MM.1S (cell line): ENCODE measurements at regions not wholly inside any gene's neighbourhood (a gene's known extent, or its start where the extent isn't known, plus 50 kb on each side); places are given as distances from the start of the nearest gene placed in this dataset.
"Not testable (repeated sequence)": the region's sequence is repeated elsewhere in the genome, so short reads cannot be mapped to it uniquely, and the experiment has no call there.

Source experiments
- DNase-seq: peaks from one replicate; pipeline ENCODE4 v3.0.0-alpha.2; 2015
- H2AFZ ChIP-seq: fragments of 300-600 bp; sonication (generic); 2 replicates; pipeline ENCODE4 v1.6.0; 2016; ENCODE audit warnings: antibody characterized with exemption, low read length
- H3F3A ChIP-seq: fragments of 300-600 bp; sonication (generic); 2 replicates; pipeline ENCODE4 v1.6.1; 2016; ENCODE audit warnings: mild to moderate bottlenecking, antibody characterized with exemption, low read length, moderate library complexity, mixed read lengths; ENCODE audit not compliant: insufficient read depth
- H3K27ac ChIP-seq: fragments of 300-600 bp; sonication (generic); 2 replicates; pipeline ENCODE4 v1.5.1; 2016; ENCODE audit warnings: mild to moderate bottlenecking, low read length
- H3K27me3 ChIP-seq: fragments of 300-600 bp; sonication (generic); replicated peaks from 2 replicates; pipeline ENCODE4 v1.6.0; 2016; ENCODE audit warnings: low read length; ENCODE audit not compliant: insufficient read depth
- H3K36me3 ChIP-seq: fragments of 300-600 bp; sonication (generic); replicated peaks from 2 replicates; pipeline ENCODE4 v1.6.1; 2016; ENCODE audit warnings: mild to moderate bottlenecking, low read length, mixed read lengths; ENCODE audit not compliant: insufficient read depth
- H3K4me1 ChIP-seq: fragments of 300-600 bp; sonication (generic); 2 replicates; pipeline ENCODE4 v1.6.1; 2016; ENCODE audit warnings: low read length, mixed read lengths
- H3K4me2 ChIP-seq: fragments of 300-600 bp; sonication (generic); 2 replicates; pipeline ENCODE4 v1.6.0; 2016; ENCODE audit warnings: low read depth, low read length
- H3K4me3 ChIP-seq: fragments of 300-600 bp; sonication (generic); 2 replicates; pipeline ENCODE4 v1.5.1; 2016; ENCODE audit warnings: low read length, mixed read lengths
- H3K79me2 ChIP-seq: fragments of 300-600 bp; sonication (generic); 2 replicates; pipeline ENCODE4 v1.6.1; 2016; ENCODE audit warnings: mixed run types, low read length, mixed read lengths
- H3K9ac ChIP-seq: fragments of 300-600 bp; sonication (generic); 2 replicates; pipeline ENCODE4 v1.6.1; 2016; ENCODE audit warnings: low read length, mixed read lengths
- H3K9me2 ChIP-seq: fragments of 300-600 bp; sonication (generic); replicated peaks from 2 replicates; pipeline ENCODE4 v1.6.1; 2016; ENCODE audit warnings: mild to moderate bottlenecking, low read length, mixed read lengths; ENCODE audit not compliant: insufficient read depth
- H3K9me3 ChIP-seq: fragments of 300-600 bp; sonication (generic); replicated peaks from 2 replicates; pipeline ENCODE4 v1.6.1; 2016; ENCODE audit warnings: mild to moderate bottlenecking, low read length, mixed read lengths; ENCODE audit not compliant: insufficient read depth
- H4K20me1 ChIP-seq: fragments of 300-600 bp; sonication (generic); 2 replicates; pipeline ENCODE4 v1.6.1; 2016; ENCODE audit warnings: mild to moderate bottlenecking, low read length, moderate library complexity, mixed read lengths; ENCODE audit not compliant: insufficient read depth
- CTCF ChIP-seq: fragments of 300-600 bp; sonication (generic); IDR thresholded peaks from 2 replicates; pipeline ENCODE4 v1.5.1; 2016; ENCODE audit warnings: antibody characterized with exemption, low read length, mixed read lengths
- EZH2 ChIP-seq: fragments of 300-600 bp; sonication (generic); optimal IDR thresholded peaks from 2 replicates; pipeline ENCODE3; 2017; ENCODE audit warnings: low read depth, mild to moderate bottlenecking, antibody characterized with exemption, low read length, mixed read lengths
- EZH2phosphoT487 ChIP-seq: fragments of 300-600 bp; sonication (generic); IDR thresholded peaks from 2 replicates; pipeline ENCODE4 v1.6.1; 2018; ENCODE audit warnings: antibody characterized with exemption, low read length

DNA sequence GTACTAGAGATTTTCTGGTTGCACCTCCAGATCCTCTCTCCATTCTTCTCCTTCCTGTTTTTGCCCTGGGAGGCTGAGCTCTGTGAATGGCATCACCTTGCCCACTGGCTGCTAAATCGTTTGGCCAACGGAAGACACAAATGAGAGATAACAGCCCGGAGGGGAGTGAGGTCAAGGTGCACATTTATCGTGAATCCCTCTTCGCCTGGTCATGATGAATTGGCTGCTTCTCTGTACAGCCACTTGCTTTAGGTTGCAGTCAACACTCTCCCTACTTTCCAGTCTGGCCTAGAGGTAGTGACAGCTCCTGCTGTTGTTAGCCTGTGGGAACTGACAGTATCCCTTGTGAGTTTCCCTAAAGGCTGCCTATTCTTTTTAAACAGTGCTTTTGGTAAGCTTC lies 85.4 kb upstream of the CHCHD3 start:
- H2AFZ ChIP-seq: no peak overlapping the region
- no peaks in the 10 kb centered on the region for H3K36me3 ChIP-seq
- no peaks in the 10 kb centered on the region for H3F3A ChIP-seq
- no peaks in the 10 kb centered on the region for H4K20me1 ChIP-seq
- H3K4me1 ChIP-seq: no peaks in the 10 kb centered on the region
- no peak overlapping the region for H3K27ac ChIP-seq
- TF ChIP-seq EZH2phosphoT487: no peak
- no peak for TF ChIP-seq CTCF
- TF ChIP-seq EZH2: no peak
- no peak overlapping the region for H3K4me2 ChIP-seq
- no peak overlapping the region for H3K4me3 ChIP-seq
- H3K9ac ChIP-seq: no peak overlapping the region
- no peaks in the 10 kb centered on the region for H3K27me3 ChIP-seq
- H3K79me2 ChIP-seq: no peaks in the 10 kb centered on the region
- H3K9me2 ChIP-seq: no peaks in the 10 kb centered on the region
- H3K9me3 ChIP-seq: no peaks in the 10 kb centered on the region
- DNase-seq: no peak

- not testable (repeated sequence) for H3K4me2 ChIP-seq, H3K4me1 ChIP-seq, H3F3A ChIP-seq, H3K9me2 ChIP-seq, H3K4me3 ChIP-seq, H2AFZ ChIP-seq, H3K9me3 ChIP-seq, H4K20me1 ChIP-seq, H3K27ac ChIP-seq, H3K79me2 ChIP-seq, H3K27me3 ChIP-seq, H3K9ac ChIP-seq, H3K36me3 ChIP-seq, DNase-seq
These were observed 83.6 kb upstream of the EXOC4 start for GRCh38 chr7:133169167-133169822.

DNA sequence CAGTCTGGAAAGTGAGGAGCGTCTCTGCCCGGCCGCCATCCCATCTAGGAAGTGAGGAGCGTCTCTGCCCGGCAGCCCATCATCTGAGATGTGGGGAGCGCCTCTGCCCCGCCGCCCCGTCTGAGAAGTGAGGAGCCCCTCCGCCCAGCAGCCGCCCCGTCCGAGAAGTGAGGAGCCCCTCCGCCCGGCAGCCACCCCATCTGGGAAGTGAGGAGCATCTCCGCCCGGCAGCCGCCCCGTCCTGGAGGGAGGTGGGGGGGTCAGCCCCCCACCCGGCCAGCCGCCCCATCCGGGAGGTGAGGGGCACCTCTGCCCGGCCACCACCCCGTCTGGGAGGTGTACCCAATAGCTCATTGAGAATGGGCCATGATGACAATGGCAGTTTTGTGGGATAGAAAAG lies 75.4 kb upstream of the EXOC4 start:
- not testable (repeated sequence) for H3K4me1 ChIP-seq, H3K9ac ChIP-seq, H4K20me1 ChIP-seq, H3K27me3 ChIP-seq, H3K4me2 ChIP-seq, H3F3A ChIP-seq, DNase-seq, H3K9me3 ChIP-seq, H2AFZ ChIP-seq, H3K27ac ChIP-seq, H3K4me3 ChIP-seq, H3K36me3 ChIP-seq, H3K79me2 ChIP-seq, H3K9me2 ChIP-seq

- TF ChIP-seq EZH2: no peak
- TF ChIP-seq CTCF: no peak
- no peak for TF ChIP-seq EZH2phosphoT487
- no peak for DNase-seq
- Histone ChIP-seq H3K27me3 (no peaks in the 10 kb centered on the region), H3K4me2 (no peak overlapping the region), H3K9me3 (no peaks in the 10 kb centered on the region), H3K79me2 (no peaks in the 10 kb centered on the region), H3K4me3 (no peak overlapping the region), H2AFZ (no peak overlapping the region), H3K9me2 (no peaks in the 10 kb centered on the region), H3K27ac (no peak overlapping the region), H3K36me3 (no peaks in the 10 kb centered on the region), H3F3A (no peaks in the 10 kb centered on the region), H4K20me1 (no peaks in the 10 kb centered on the region), H3K9ac (no peak overlapping the region), H3K4me1 (peaks cover 4% of the 10 kb centered on the region)
These were observed 72.2 kb upstream of the EXOC4 start for GRCh38 chr7:133180717-133181116.
